ENCODE measurements at regions not wholly inside any gene's neighbourhood (a gene's known extent, or its start where the extent isn't known, plus 50 kb on each side); places are given as distances from the start of the nearest gene placed in this dataset.

GRCh38 chr12:118706437-118706836, 274.9 kb upstream of the SRRM4 start:
- no peak for DNase-seq

- no peak for DNase-seq
Measured at GRCh38 chr12:118709946-118710345, 271.4 kb upstream of the SRRM4 start.

- no peak for DNase-seq
Measured at GRCh38 chr12:118711185-118711584, 270.2 kb upstream of the SRRM4 start.

- peak in 8 of 14 donors; percentile 0 to 19 (median 4) for DNase-seq
Measured at GRCh38 chr12:118714051-118714460, 267.3 kb upstream of the SRRM4 start.

GRCh38 chr12:118714500-118714899, 266.8 kb upstream of the SRRM4 start:
- no peak for DNase-seq

GRCh38 chr12:118715647-118716046, 265.7 kb upstream of the SRRM4 start:
- DNase-seq = no peak

GRCh38 chr12:118727196-118727978, 254.0 kb upstream of the SRRM4 start:
- DNase-seq = no peak

GRCh38 chr12:118727979-118728366, 253.4 kb upstream of the SRRM4 start:
- no peak for DNase-seq

- no peak for DNase-seq
Measured at GRCh38 chr12:118734266-118734665, 247.1 kb upstream of the SRRM4 start.

- DNase-seq = no peak
Measured at GRCh38 chr12:118737985-118738540, 243.3 kb upstream of the SRRM4 start.

- DNase-seq = peak in 1 of 14 donors; percentile 3
Measured at GRCh38 chr12:118741194-118741593, 240.1 kb upstream of the SRRM4 start.

GRCh38 chr12:118742431-118742830, 238.9 kb upstream of the SRRM4 start:
- DNase-seq = no peak

- DNase-seq = no peak
Measured at GRCh38 chr12:118743896-118744700, 237.2 kb upstream of the SRRM4 start.

GRCh38 chr12:118746176-118746575, 235.2 kb upstream of the SRRM4 start:
- DNase-seq = no peak

- no peak for DNase-seq
Measured at GRCh38 chr12:118746960-118747359, 234.4 kb upstream of the SRRM4 start.

- DNase-seq = no peak
Measured at GRCh38 chr12:118747771-118748170, 233.6 kb upstream of the SRRM4 start.

- no peak for DNase-seq
Measured at GRCh38 chr12:118748478-118749380, 232.6 kb upstream of the SRRM4 start.

- DNase-seq = no peak
Measured at GRCh38 chr12:118749646-118750045, 231.7 kb upstream of the SRRM4 start.

- no peak for DNase-seq
Measured at GRCh38 chr12:118750666-118751065, 230.7 kb upstream of the SRRM4 start.

GRCh38 chr12:118751355-118751754, 230.0 kb upstream of the SRRM4 start:
- no peak for DNase-seq

GRCh38 chr12:118760623-118761022, 220.7 kb upstream of the SRRM4 start:
- DNase-seq = no peak

GRCh38 chr12:118763234-118763633, 218.1 kb upstream of the SRRM4 start:
- DNase-seq = peak in 1 of 14 donors; percentile 8

All from C1 segment of cervical spinal cord (tissue), 14 donors.